GM18499 (cell line): ENCODE measurements at regions not wholly inside any gene's neighbourhood (a gene's known extent, or its start where the extent isn't known, plus 50 kb on each side); places are given as distances from the start of the nearest gene placed in this dataset.
A peak's percentile ranks its signal among the peaks of the same experiment; 100 is the strongest.
"Not testable (repeated sequence)": the region's sequence is repeated elsewhere in the genome, so short reads cannot be mapped to it uniquely, and the experiment has no call there.

Source experiments
- ATAC-seq: cut with Tn5 transposase; IDR thresholded peaks from one replicate; pipeline ENCODE4 v1.9.1; 2021; ENCODE audit warnings: moderate number of reproducible peaks; ENCODE audit not compliant: insufficient read depth, unreplicated experiment

GRCh38 chr1:147103416-147104155, 68.7 kb downstream of the PRKAB2 start:
- not testable (repeated sequence) for ATAC-seq

GRCh38 chr1:147099192-147099591, 73.1 kb downstream of the PRKAB2 start:
- no peak for ATAC-seq

DNA sequence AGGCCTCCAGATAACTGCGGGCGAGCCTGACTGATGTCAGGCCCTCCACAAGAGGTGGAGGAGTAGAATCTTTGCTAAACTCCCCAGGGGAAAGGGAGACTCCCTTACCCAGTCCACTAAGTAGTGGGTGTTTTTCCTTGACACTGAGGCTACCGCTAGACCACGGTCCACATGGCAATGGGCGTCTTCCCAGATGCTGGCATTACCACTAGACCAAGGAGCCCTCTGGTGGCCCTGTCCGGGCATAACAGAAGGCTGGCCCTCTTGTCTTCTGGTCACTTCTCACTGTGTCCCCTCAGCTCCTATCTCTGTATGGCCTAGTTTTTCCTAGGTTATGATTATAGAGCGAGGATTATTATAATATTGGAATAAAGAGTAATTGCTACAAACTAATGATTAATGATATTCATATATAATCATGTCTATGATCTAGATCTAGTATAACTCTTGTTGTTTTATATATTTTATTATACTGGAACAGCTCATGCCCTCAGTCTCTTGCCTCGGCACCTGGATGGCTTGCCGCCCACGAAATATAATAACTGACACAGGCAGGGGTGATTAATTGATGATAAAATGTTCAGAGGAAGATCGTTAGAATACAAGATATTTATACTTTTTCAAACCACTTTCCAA, 73.8 kb downstream of the PRKAB2 start:
- ATAC-seq = not testable (repeated sequence)

GRCh38 chr1:147095691-147096090, 76.6 kb downstream of the PRKAB2 start:
- no peak for ATAC-seq

DNA sequence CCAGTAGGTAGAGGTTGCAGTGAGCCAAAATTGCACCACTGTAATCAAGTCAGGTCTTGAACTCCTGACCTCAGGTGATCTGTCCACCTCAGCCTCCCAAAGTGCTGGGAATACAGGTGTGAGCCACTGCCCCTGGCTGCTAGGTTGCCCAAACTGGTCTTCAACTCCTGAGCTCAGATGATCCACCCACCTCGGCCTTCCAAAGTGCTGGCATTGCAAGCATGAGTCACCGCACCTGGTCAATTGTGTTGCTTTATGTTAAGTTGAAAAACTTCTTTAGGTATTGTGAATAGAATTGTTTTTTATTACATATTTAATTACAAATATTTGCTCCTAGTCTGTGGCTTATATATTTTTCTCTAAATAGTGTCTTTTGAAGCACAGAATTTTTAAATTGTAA, 80.5 kb downstream of the PRKAB2 start:
- ATAC-seq = no peak

- ATAC-seq = no peak
Observed at GRCh38 chr1:147089457-147089856, 82.8 kb downstream of the PRKAB2 start.

GRCh38 chr1:147086129-147086528, 86.1 kb downstream of the PRKAB2 start:
- ATAC-seq = no peak

DNA sequence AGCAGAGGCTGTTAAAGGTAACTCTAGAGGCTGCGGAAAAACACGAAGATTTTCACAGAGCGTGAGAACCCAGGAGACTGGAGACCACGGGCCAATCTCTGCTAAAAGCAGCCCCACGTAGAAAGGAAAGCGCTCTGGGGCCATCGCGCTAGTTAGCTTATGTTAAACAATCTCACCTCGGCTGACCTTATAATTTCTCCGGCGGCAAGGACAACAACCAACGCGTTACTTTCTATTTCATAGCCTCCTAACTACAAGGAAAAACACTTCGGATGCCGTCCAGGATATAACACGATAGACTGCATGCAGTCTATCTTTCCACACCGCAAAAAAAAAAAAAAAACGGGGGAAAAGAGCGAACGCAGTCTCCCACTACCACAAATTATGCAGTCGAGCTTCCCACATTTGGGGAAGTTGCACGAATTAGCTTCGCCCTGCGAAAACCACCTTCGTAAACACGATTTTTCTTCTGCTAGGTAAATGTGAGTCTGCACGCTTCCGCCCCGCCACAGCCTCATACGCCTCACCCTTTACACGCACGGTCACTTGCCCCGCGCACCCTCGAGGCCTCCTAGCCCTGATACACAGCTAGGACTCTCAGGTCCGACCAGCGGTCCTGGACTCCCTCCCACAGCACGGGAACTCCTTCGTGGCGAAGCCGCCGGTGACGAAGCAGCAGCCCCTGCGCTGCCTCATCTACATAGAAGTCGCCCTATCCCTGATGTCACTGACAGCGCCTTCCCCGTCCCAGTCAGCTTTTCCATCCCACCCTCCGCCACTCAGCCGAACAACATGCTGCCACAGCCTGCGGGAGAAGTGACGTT, 87.8 kb downstream of the PRKAB2 start:
- peak; percentile 78 for ATAC-seq

DNA sequence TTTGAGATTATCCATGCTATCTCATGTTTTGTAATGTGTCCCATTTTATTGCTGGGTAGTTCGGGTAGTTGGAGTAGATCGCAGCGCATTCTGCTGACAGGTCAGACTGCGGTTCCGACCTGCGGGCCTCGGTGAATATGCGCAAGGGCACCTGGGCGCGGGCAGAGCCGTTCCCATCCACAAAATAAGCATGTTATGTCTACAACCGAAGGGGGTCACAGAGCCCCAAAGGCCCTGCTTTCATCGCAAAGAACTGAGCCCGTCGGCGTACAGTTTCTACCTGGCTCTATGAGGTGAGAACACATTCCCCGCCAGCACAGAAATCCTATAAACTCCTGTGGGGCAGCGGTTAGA, 88.4 kb downstream of the PRKAB2 start:
- no peak for ATAC-seq

GRCh38 chr1:147080671-147081394, 91.4 kb downstream of the PRKAB2 start:
- no peak for ATAC-seq

DNA sequence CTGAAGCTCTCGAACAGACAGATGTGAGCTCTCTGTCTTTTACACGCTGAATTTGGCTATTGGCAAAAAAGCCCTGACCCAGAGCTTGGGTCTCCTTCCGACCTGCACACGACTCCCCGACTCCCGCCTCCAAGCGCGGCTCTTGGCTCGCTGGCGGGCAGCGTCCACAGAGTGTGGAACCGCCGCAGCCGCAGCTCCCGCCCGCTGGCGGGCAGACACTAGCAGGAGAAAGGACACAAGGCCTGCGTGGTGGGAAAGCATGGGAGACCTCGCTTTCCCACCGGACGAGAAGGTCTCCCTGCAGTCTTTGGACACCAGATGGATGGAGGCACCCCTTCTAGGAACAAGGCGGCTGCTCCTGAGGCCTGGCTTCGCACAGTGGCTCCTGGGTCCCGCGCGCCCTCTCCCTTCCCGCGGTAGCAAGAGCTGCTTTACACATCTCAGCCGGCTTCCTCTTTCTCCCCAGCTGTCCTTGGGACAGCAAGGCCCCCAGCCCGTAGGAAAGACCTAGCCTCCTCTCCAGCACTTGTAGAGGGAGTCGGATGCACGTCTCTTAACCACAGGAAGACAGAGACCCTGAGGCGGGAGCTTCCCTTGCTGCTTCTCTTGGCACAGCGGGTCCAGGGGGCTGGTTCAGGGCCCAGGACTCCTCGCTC, 92.1 kb downstream of the PRKAB2 start:
- ATAC-seq = no peak

DNA sequence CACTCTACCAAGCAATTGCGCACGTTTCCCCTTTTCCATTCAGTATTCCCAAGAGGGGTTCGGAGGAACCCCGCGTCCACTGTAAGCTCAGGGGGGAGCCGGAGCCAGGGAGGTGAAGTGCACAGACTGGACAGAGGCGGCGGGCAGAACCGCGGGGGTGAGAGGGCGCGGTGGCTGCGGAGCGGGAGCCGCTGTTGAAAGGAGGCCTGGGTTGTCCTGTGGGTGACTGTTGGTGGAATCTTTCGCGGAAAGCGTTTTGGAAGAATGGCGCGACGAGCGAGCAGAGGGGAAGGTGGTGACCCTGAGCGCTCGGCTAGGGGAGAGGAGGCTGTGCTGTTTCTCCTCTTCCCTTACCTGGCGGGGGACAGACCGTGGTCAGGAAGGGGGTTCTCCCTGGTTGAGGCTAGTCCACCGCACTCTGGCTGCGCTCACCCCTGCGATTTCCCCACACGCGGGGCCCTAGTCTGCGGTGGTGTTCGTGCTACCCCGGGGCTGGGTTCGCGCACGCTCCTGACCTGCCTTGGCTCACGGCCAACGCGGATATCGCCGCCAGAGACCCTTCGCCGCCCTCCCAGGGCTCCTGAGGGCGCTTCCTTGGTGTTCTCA, 92.8 kb downstream of the PRKAB2 start:
- no peak for ATAC-seq

DNA sequence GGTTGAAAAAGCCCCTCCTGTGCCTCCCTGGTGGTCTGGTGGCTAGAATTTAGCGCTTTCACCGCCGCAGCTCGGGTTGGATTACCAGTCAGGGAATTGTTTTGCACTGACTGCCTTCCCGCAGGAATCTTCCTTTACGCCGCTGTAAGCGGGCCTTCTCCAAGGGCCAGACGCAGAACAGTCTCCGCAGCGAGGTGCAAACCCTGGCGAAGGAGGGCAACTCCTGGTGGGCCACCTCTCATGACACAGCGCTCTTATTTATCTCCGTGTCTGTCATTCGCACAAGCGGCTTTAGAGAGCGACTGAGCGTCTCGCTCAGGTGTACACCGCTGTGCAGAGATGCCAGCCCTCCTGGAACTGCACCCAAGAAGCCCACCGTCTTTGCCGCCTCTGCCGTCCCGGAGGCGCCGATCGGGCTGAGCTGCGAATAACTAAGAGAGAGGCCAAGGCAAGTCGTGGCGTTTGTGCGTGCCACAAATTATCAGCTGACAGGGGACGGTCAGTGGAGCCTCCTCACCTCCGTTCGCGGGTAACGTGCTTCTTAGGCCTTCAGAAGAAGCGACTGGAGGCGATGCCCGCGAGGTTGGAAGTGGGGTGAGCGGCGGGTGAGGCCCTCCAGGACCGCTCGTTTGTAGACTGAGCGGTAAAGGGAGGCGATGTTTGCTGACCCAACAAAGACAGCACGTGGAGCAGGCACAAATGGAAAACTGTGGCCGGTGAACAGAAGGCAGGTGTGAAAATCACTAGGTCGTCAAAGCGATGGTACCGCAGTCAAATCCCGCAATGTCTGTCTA, 93.5 kb downstream of the PRKAB2 start:
- no peak for ATAC-seq

GRCh38 chr1:147077936-147078605, 94.2 kb downstream of the PRKAB2 start:
- ATAC-seq = no peak

- ATAC-seq = no peak
Observed at GRCh38 chr1:147077523-147077922, 94.7 kb downstream of the PRKAB2 start.

DNA sequence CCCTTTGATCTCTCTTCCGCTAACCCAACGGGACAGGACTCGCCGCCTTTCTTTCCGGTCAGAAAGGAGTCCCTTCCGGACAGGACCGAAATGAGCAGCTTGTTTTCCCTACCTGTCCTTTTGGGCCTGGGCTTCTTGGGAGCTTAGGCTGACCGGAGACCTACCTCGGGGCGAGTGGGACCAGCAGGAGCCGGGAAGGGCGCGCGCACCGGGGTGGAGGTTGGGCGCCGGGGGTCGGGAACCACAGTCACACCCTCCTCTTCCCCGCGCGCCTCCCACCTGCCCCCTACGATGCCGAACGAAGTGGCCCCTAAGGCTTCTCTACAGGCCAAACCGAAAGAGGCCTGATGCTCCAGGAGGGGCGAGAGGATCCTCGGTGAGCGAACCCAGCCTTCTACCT, 95.2 kb downstream of the PRKAB2 start:
- no peak for ATAC-seq

DNA sequence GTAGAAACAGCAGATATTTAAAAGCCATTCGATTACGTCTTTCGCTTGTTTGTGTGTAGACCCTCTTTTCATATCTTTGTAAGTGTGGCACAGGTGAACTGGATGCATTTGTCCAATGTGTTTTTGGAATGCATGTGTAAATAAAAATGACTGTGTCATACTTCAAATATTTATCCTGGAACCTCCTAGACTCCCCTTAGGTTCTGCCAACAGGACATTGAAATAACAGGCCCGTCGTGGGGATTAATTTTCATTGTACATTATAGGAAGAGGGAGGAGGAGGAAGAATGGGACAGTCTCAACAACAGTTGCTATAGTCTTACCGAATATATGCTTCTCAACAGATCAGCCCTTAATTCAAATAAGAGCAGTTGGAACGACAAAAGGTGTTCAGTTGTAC, 95.8 kb downstream of the PRKAB2 start:
- ATAC-seq = no peak
